T47D (cell line): ENCODE measurements at regions not wholly inside any gene's neighbourhood (a gene's known extent, or its start where the extent isn't known, plus 50 kb on each side); places are given as distances from the start of the nearest gene placed in this dataset.

Experiments
- DNase-seq, 2 experiments: peaks; one replicate each; pipeline versions ENCODE4 v3.0.0 to v3.0.0-alpha.2; 2011 to 2012; ENCODE audit warnings: low read depth in 1 of 2, low spot score in 1 of 2
- JUND ChIP-seq: IDR thresholded peaks from 2 replicates; pipeline ENCODE4 v1.6.1; 2012; ENCODE audit warnings: low read depth
- in situ Hi-C: cut with HindIII; loops from 2 replicates; pipeline ENCODE4 v1.10.0; 2016; ENCODE audit warnings: low sequenced_read_pairs, low pct_unique_long_range_greater_than_20kb

- no peak for DNase-seq
- in situ Hi-C loops = no loop called here
- no peak for TF ChIP-seq JUND
Observed at GRCh38 chr13:39888865-39889810, 233.7 kb downstream of the COG6 start.

DNA sequence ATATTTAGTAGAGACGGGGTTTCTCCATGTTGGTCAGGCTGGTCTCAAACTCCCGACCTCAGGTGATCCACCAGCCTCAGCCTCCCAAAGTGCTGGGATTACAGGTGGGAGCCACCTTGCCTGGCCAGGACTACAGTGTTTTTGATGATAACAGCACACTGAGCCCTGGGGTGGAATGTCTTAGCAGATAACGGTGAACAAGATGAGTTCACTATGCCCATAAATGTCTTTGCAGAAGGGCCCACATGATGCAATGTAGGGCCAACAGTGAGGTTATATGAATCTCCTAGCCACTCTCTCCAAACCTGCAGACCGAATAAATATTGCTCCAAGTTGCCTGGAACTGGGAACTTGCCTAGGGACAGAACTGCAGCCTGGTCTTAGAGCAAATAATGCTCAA lies 235.1 kb downstream of the COG6 start:
- in situ Hi-C loops = no loop called here
- DNase-seq = no peak
- TF ChIP-seq JUND = no peak

DNA sequence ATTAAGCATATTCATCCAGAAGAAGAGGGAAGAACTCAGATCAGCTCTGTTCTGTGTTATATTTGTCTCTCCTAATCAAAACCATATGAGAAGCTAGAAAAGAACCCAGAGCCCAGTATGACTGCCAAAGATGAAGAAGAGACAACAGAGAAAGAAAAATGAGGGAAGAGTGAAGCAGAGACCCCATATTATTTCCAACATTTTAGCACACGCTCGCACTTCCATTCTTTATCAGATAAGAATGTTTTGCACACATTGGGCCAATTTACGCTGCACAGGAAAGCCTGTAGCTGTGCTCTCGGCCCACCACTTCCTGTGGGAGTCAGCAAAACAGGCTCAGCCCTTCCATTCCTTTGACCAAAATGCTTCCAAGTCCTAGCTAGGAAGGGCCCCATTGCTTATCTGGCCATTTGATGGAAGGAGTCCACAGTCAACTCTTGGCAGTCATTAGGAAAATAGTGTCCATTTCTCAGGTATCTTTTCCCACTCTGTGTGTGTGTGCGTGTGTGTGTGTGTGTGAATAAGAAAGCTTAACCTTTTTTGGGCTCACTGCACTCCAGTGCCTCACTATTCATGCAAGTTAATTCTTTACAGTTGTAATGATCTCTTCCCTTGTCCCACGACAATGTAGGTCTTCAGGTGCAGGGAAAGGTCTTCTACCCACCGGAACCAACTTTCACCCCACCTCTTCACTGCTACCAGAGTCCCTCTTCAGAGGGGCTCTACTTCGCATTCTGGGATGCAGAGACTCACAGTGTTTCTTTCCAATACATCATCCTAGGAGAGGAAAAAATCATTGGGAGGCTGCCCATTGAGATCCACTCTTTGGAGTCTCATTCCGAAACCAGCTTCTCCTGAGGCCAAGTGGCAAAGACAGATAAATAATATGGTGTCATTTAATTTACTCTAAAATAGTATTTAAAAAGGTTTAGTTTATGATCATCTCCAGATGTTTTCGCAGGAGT lies 237.5 kb downstream of the COG6 start:
- in situ Hi-C loops = no loop called here
- TF ChIP-seq JUND = no peak
- no peak for DNase-seq

DNA sequence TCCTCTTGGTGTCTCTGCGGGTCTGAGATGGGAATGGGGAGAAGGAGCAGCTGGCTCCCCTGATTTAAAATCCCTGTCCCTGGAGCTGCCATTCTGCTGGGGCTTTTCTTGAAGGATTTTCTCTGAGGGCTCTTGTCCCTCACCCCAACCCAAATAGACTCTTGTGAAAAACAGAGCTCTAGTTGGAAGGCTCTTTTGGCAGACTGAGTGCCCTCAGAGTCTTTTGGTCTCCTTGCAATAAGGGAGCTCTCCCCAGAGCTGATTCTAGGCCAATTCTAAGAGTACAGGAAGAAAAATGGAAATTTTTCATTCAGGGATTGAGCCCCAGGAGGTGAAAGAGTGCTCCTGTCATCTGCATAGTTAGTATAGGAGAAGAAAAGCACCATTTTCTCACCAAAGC lies 238.3 kb downstream of the COG6 start:
- TF ChIP-seq JUND = no peak
- no peak for DNase-seq
- in situ Hi-C loops = no loop called here

DNA sequence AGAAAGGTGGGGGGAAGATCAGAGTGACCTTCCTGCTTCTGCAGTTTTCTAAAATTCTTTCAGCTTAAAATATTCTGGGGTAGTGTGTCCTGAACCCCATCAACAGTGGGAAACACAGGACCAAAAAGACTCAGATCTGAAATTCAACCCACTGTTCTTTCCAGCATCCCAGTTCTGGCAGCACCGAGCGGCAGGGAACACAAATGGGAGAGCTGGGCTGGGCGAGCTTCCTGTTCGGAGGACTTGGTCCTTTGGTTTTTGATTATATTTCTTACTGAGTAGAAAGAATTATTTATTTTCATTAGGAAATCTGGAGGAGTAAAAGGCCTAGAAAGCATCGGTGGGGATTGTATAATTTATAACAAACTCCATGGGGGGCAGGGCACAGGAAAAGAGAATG lies 239.1 kb downstream of the COG6 start:
- TF ChIP-seq JUND = no peak
- in situ Hi-C loops = no loop called here

DNA sequence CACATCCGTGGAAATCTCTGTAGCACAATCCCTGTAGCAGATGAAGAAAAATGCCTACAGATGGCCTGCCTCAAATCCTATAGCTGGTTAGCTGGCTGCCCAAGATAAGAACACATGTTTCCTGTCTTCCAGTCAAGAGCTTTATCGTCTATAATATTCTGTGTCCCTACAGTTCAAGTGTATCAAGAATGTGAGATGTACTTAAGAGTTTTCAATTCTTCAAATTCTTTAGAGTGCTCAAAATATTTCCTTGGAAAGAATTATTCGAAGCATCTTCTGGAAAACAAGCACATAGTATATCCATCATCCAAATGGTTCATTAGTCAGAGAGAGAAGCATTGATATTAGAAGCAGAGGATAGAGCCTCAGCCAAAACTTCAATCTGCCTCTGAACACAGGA lies 239.8 kb downstream of the COG6 start:
- in situ Hi-C loops = no loop called here
- DNase-seq = no peak
- no peak for TF ChIP-seq JUND

More for the DNA sequence above, 239.1 kb downstream of the COG6 start:
- DNase-seq = no peak

- TF ChIP-seq JUND = no peak
- DNase-seq = no peak
- in situ Hi-C loops = no loop called here
Observed at GRCh38 chr13:39897636-39898035, 242.2 kb downstream of the COG6 start.

DNA sequence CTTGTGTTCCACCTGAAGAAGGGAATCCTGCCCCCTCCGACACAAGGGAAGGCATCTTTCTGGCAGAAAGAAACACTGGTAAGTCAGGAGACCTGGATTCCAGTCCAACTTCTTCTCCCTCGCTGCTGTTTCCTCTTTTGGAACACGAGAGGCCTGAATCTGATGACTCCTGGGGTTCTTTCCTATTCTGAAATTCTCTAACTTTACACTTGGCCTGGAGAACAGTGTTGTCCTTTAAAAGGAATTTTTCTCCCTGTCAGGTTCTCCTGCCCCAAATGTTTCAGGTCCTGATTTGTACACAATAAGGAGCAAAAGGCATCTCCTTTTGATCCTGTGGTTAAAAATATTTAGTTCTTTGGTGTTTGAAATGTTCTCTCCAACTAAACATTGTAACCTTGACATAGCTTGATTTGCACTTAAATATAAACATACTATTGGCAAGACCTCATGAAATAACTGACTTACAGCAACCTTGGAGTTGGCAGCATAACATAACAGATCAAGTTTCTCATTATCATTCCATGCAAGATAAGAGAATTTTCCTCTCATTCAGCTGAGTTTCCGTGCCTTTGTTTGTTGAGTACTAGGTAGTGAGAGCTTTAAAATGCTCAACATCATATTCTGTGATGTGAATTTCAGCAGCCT lies 244.8 kb downstream of the COG6 start:
- no peak for DNase-seq
- no peak for TF ChIP-seq JUND
- in situ Hi-C loops = no loop called here

GRCh38 chr13:39904959-39905358 lies 249.5 kb downstream of the COG6 start:
- no peak for TF ChIP-seq JUND

DNA sequence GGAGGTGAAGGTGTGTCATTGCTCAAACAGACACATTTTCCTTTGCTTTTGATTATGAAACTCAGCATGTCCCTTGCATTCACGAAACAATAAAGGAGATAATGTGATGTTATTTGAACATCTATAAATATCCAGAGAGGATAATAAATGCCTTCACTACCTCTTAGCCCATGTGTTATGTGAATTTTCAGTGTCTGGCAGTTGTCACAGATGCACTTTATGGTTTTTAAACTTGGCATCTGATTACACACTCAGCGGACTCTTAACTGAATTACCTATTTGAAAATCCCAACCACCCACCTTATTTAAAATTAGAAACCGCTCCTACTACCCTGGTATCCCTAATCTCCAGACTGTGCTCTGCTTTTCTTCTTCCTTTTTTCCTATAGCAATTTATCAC lies 254.2 kb downstream of the COG6 start:
- in situ Hi-C loops = no loop called here
- DNase-seq = no peak
- no peak for TF ChIP-seq JUND

More at GRCh38 chr13:39904959-39905358, 249.5 kb downstream of the COG6 start:
- no peak for DNase-seq
- in situ Hi-C loops = no loop called here

DNA sequence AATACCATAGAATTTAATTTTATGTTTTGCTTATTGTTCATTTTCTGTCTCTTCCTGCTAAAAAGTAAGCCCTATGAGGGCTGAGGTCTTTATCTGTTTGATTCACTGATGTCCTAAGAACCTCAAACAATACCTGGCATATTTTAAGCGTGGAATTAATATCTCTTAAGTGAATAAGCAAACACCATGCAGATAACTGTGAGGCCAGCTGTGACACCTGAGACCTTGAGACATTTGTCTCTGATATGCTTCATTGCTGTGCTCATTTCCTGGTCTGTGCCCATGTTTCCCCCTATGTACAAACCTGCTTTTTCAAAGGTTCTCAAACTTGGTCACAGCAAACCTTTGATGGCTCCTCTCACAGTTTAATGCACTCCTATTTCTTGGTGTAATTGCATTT lies 254.6 kb downstream of the COG6 start:
- in situ Hi-C loops = no loop called here
- no peak for TF ChIP-seq JUND
- DNase-seq = no peak

DNA sequence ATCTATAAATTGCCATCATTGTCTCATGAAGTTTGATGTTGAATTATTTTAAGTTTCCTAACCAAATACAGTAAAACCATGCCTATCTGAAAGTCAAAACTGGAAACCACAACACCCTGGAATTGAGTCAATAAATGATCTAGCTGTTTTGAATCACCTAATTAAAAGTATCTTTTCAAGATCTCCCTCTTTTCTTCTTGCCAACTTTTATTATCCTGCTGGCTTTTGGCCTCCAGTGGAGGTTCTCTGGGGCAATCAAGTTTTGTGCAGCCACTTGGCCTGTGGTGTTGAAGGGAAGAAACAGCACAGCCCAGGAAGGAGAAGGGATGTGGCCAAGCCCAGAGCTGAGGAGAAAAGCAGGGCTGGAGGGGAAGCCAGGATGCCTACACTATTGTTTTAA lies 255.4 kb downstream of the COG6 start:
- DNase-seq = no peak
- no peak for TF ChIP-seq JUND
- in situ Hi-C loops = no loop called here
